KMS-11 (cell line): ENCODE measurements at regions not wholly inside any gene's neighbourhood (a gene's known extent, or its start where the extent isn't known, plus 50 kb on each side); places are given as distances from the start of the nearest gene placed in this dataset.

ENCODE experiments used
- H2AFZ ChIP-seq: fragments of 200-600 bp; sonication (generic); 2 replicates; pipeline ENCODE4 v1.6.1; 2016; ENCODE audit warnings: antibody characterized with exemption, mixed run types, low read depth
- H3K27ac ChIP-seq: fragments of 200-600 bp; sonication (generic); 2 replicates; pipeline ENCODE4 v1.6.1; 2016; ENCODE audit warnings: mild to moderate bottlenecking, mixed run types
- H3K27me3 ChIP-seq: fragments of 200-600 bp; sonication (generic); 2 replicates; pipeline ENCODE4 v1.6.1; 2017; ENCODE audit warnings: mild to moderate bottlenecking, low read depth, mixed run types, moderate library complexity; ENCODE audit not compliant: insufficient read depth
- H3K36me3 ChIP-seq: fragments of 200-600 bp; sonication (generic); 2 replicates; pipeline ENCODE4 v1.6.1; 2017; ENCODE audit warnings: mild to moderate bottlenecking, mixed run types; ENCODE audit not compliant: insufficient read depth
- H3K4me1 ChIP-seq: fragments of 200-600 bp; sonication (generic); 2 replicates; pipeline ENCODE4 v1.6.1; 2016; ENCODE audit warnings: mild to moderate bottlenecking, low read depth, mixed run types; ENCODE audit not compliant: poor library complexity, severe bottlenecking
- H3K4me2 ChIP-seq: fragments of 200-600 bp; sonication (generic); 2 replicates; pipeline ENCODE4 v1.7.0; 2016; ENCODE audit warnings: mild to moderate bottlenecking, mixed run types
- H3K4me3 ChIP-seq: fragments of 200-600 bp; sonication (generic); IDR thresholded peaks from 2 replicates; pipeline ENCODE4 v1.6.1; 2017; ENCODE audit warnings: low read depth, low read length, mixed read lengths; ENCODE audit not compliant: insufficient read depth
- H3K79me2 ChIP-seq: fragments of 200-600 bp; sonication (generic); 2 replicates; pipeline ENCODE4 v1.6.1; 2016; ENCODE audit warnings: low read depth, mixed run types; ENCODE audit not compliant: insufficient read depth
- H3K9ac ChIP-seq: fragments of 200-600 bp; sonication (generic); 2 replicates; pipeline ENCODE4 v1.6.1; 2016; ENCODE audit warnings: mild to moderate bottlenecking, mixed run types
- H4K20me1 ChIP-seq: fragments of 200-600 bp; sonication (generic); 2 replicates; pipeline ENCODE4 v1.6.1; 2016; ENCODE audit warnings: mild to moderate bottlenecking, mixed run types; ENCODE audit not compliant: insufficient read depth
- TF ChIP-seq, protein P1 (sequence below): fragments of 200-600 bp; sonication (generic); conservative IDR thresholded peaks from 2 replicates; pipeline ENCODE4 v1.6.1; 2017; ENCODE audit warnings: low read depth, mild to moderate bottlenecking, antibody characterized with exemption, low read length, moderate library complexity, mixed read lengths

DNA sequence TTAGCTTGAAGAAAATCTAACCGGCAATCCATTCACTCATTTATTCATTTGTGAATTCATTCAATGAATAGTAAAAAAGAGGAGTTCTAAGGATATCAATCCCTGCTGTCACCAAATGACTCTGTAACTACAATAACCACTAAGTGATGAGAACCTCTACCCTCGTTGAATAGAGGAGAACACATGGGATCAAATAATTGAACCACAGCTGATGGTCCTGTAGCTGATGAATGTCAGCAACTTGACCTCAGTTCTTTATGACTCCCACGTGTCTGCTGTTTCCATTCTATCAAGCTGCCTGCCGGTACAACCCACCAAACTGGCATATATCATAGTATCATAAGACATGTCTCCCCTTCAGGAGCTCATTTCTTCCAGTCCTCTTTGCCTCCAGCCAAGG, 150.3 kb downstream of the PTGER3 start:
- Histone ChIP-seq H3K27ac (no peak overlapping the region), H3K36me3 (no peaks in the 10 kb centered on the region), H3K27me3 (no peaks in the 10 kb centered on the region), H3K4me1 (peaks cover 8% of the 10 kb centered on the region), H3K79me2 (no peaks in the 10 kb centered on the region), H3K4me3 (no peak overlapping the region), H4K20me1 (no peaks in the 10 kb centered on the region), H2AFZ (no peak overlapping the region), H3K4me2 (no peak overlapping the region), H3K9ac (no peak overlapping the region)
- TF ChIP-seq, protein P1, sequence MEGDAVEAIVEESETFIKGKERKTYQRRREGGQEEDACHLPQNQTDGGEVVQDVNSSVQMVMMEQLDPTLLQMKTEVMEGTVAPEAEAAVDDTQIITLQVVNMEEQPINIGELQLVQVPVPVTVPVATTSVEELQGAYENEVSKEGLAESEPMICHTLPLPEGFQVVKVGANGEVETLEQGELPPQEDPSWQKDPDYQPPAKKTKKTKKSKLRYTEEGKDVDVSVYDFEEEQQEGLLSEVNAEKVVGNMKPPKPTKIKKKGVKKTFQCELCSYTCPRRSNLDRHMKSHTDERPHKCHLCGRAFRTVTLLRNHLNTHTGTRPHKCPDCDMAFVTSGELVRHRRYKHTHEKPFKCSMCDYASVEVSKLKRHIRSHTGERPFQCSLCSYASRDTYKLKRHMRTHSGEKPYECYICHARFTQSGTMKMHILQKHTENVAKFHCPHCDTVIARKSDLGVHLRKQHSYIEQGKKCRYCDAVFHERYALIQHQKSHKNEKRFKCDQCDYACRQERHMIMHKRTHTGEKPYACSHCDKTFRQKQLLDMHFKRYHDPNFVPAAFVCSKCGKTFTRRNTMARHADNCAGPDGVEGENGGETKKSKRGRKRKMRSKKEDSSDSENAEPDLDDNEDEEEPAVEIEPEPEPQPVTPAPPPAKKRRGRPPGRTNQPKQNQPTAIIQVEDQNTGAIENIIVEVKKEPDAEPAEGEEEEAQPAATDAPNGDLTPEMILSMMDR = no peak

DNA sequence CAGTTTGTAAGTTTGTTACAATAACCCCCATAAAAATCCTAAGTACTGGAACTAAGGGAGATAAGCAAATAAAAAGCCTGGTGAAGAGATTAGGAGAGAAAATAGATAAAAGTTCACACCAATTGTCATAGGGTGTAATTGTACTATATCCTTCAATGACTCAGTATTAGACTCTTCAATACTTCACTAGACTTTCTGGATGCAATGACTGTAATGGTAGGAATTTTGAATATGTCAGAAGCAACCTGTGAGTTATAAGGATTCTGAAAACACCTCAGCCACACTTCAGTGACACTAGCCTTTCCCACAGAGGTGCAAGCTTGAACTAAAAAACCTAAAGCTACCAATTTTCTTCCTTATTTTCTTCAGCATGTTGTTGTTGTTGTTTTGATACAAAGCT, 147.9 kb downstream of the PTGER3 start:
- H3K27ac ChIP-seq = no peak overlapping the region
- H2AFZ ChIP-seq = no peak overlapping the region
- H4K20me1 ChIP-seq = no peaks in the 10 kb centered on the region
- H3K4me3 ChIP-seq = no peak overlapping the region
- H3K9ac ChIP-seq = no peak overlapping the region
- H3K4me1 ChIP-seq = peaks cover 8% of the 10 kb centered on the region
- no peaks in the 10 kb centered on the region for H3K79me2 ChIP-seq
- no peak overlapping the region for H3K4me2 ChIP-seq
- TF ChIP-seq, protein P1 = no peak
- H3K36me3 ChIP-seq = no peaks in the 10 kb centered on the region
- H3K27me3 ChIP-seq = no peaks in the 10 kb centered on the region

DNA sequence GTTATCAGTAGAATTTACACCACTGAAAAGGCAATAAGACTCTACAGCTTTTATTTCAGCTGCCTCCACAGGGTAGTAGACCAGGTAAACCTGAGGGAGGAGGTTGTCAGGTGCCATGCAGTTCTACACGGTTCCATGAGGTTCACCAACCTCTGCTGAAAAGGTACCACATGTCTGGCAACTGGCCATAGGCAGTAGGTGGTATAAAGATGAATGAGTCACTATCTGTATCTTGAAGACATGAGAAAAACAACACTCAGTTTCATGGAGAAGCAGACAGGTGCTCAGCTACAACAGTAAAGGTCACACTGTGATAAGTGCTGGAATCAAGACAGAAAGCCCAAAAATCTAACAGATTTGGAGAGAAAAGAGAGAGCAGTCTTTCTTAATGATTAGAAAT, 145.4 kb downstream of the PTGER3 start:
- Histone ChIP-seq H3K4me3 (no peak overlapping the region), H3K27ac (no peak overlapping the region), H4K20me1 (no peaks in the 10 kb centered on the region), H3K9ac (no peak overlapping the region), H3K4me1 (no peaks in the 10 kb centered on the region), H3K36me3 (no peaks in the 10 kb centered on the region), H3K27me3 (no peaks in the 10 kb centered on the region), H2AFZ (no peak overlapping the region), H3K79me2 (no peaks in the 10 kb centered on the region), H3K4me2 (no peak overlapping the region)
- TF ChIP-seq, protein P1 = no peak

DNA sequence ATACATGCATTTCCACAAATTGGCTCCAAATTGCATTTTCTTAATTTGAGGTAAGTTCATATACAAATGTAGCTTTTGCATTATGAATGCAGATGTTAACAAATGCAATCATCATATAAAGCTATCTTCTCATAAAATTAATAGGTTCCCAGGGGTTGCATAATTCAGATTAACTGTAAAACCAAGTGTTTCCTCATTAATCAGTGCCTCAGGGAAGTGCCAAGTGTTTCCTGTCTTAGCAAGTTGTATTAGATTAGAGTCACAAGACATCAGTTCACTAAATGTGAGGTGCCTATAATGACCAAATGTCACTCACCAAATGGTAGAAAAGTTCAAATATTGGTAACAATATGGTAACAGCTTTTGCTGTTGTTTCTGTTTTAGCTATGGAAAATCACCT, 140.8 kb downstream of the PTGER3 start:
- H4K20me1 ChIP-seq = no peaks in the 10 kb centered on the region
- H3K9ac ChIP-seq = no peak overlapping the region
- no peak overlapping the region for H3K27ac ChIP-seq
- H3K79me2 ChIP-seq = no peaks in the 10 kb centered on the region
- H3K4me2 ChIP-seq = no peak overlapping the region
- TF ChIP-seq, protein P1 = no peak
- no peaks in the 10 kb centered on the region for H3K27me3 ChIP-seq
- H3K4me3 ChIP-seq = no peak overlapping the region
- H2AFZ ChIP-seq = no peak overlapping the region
- H3K36me3 ChIP-seq = no peaks in the 10 kb centered on the region
- H3K4me1 ChIP-seq = peaks cover 24% of the 10 kb centered on the region
